ENCODE measurements at regions not wholly inside any gene's neighbourhood (a gene's known extent, or its start where the extent isn't known, plus 50 kb on each side); places are given as distances from the start of the nearest gene placed in this dataset.

DNA sequence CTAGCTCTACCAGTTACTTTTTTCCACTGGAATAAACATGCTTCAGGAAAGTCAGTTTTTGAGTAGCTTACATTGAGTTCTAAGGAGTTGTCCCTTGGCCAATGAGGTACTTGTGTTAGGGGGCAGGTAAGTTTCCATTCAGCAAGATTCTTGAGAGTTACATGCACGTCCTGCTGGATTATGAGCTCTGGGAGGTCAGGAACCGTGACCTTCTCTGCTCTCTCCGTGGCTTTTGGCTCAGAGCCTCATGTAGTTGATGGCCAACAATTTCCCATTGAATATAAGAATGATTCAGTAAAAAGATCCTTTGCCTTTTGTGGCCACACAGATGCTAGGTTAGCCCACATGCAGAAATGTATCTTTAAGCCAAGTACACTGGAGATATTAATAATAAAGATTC, 181.8 kb upstream of the RALGAPA2 start:
- Histone ChIP-seq H2BK5ac (ENCODE audit: low read depth, low read length, poor library complexity, severe bottlenecking) (no peak overlapping the region), H3K4me3 (ENCODE audit: insufficient read depth in 1 of 2, low read depth in 1 of 2, low read length in 2 of 2) (no peak overlapping the region), H2BK120ac (ENCODE audit: low read depth, low read length) (no peak overlapping the region), H3K4me2 (ENCODE audit: low read length, poor library complexity, severe bottlenecking) (no peak overlapping the region), H3K27me3 (ENCODE audit: control insufficient read depth in 1 of 2, insufficient read depth in 1 of 2, low read length in 2 of 2) (no peaks in the 10 kb centered on the region), H3K14ac (ENCODE audit: low read length in 2 of 2) (no peak overlapping the region), H3K79me1 (replicated peaks; ENCODE audit: low read length, poor library complexity, severe bottlenecking) (no peaks in the 10 kb centered on the region), H2AK5ac (ENCODE audit: low read length, severe bottlenecking) (no peak overlapping the region), H4K8ac (ENCODE audit: low read length) (no peak overlapping the region), H2BK15ac (ENCODE audit: low read depth, poor library complexity, severe bottlenecking) (no peak overlapping the region), H2BK12ac (ENCODE audit: low read length in 2 of 2) (no peak overlapping the region), H4K91ac (ENCODE audit: low read length) (no peak overlapping the region), H3K27ac (ENCODE audit: low read length, poor library complexity, severe bottlenecking) (no peak overlapping the region), H3K36me3 (ENCODE audit: control insufficient read depth in 1 of 2, insufficient read depth in 2 of 2, low read depth in 1 of 2, low read length in 2 of 2) (no peaks in the 10 kb centered on the region), H3K18ac (ENCODE audit: low read depth in 1 of 2, low read length in 2 of 2) (no peak overlapping the region), H3K4me1 (ENCODE audit: control insufficient read depth, insufficient read depth, low read depth, low read length) (no peaks in the 10 kb centered on the region), H3K23ac (ENCODE audit: low read length in 2 of 2) (no peak overlapping the region), H2AFZ (ENCODE audit: low read depth, low read length) (no peak overlapping the region), H3K4ac (ENCODE audit: low read depth in 1 of 2, low read length in 2 of 2) (no peak overlapping the region), H3K9me3 (ENCODE audit: control insufficient read depth, low read length) (no peaks in the 10 kb centered on the region), H3K9ac (ENCODE audit: low read length) (no peak overlapping the region)
- WGBS = 0% methylated on average over 1 of the region's 3 CpGs
- no peak for DNase-seq

GRCh38 chr20:20892328-20892727, 179.9 kb upstream of the RALGAPA2 start:
- H2AK5ac ChIP-seq (ENCODE audit: low read length, severe bottlenecking) = no peak overlapping the region
- H3K4me2 ChIP-seq (ENCODE audit: low read length, poor library complexity, severe bottlenecking) = no peak overlapping the region
- H2BK5ac ChIP-seq (ENCODE audit: low read depth, low read length, poor library complexity, severe bottlenecking) = no peak overlapping the region
- H3K36me3 ChIP-seq (ENCODE audit: control insufficient read depth in 1 of 2, insufficient read depth in 2 of 2, low read depth in 1 of 2, low read length in 2 of 2) = no peaks in the 10 kb centered on the region
- H4K8ac ChIP-seq (ENCODE audit: low read length) = no peak overlapping the region
- no peak overlapping the region for H3K27ac ChIP-seq (ENCODE audit: low read length, poor library complexity, severe bottlenecking)
- no peak overlapping the region for H2AFZ ChIP-seq (ENCODE audit: low read depth, low read length)
- H3K9ac ChIP-seq (ENCODE audit: low read length) = no peak overlapping the region
- H3K79me1 ChIP-seq (replicated peaks; ENCODE audit: low read length, poor library complexity, severe bottlenecking) = no peaks in the 10 kb centered on the region
- no peak overlapping the region for H4K91ac ChIP-seq (ENCODE audit: low read length)
- no peaks in the 10 kb centered on the region for H3K9me3 ChIP-seq (ENCODE audit: control insufficient read depth, low read length)
- H2BK12ac ChIP-seq (ENCODE audit: low read length in 2 of 2) = no peak overlapping the region
- DNase-seq = no peak
- H3K18ac ChIP-seq (ENCODE audit: low read depth in 1 of 2, low read length in 2 of 2) = no peak overlapping the region
- no peak overlapping the region for H3K4me3 ChIP-seq (ENCODE audit: insufficient read depth in 1 of 2, low read depth in 1 of 2, low read length in 2 of 2)
- no peak overlapping the region for H3K23ac ChIP-seq (ENCODE audit: low read length in 2 of 2)
- WGBS = 55% methylated on average over 4 of the region's 5 CpGs
- H2BK120ac ChIP-seq (ENCODE audit: low read depth, low read length) = no peak overlapping the region
- H3K4ac ChIP-seq (ENCODE audit: low read depth in 1 of 2, low read length in 2 of 2) = no peak overlapping the region
- H3K27me3 ChIP-seq (ENCODE audit: control insufficient read depth in 1 of 2, insufficient read depth in 1 of 2, low read length in 2 of 2) = no peaks in the 10 kb centered on the region
- no peak overlapping the region for H3K14ac ChIP-seq (ENCODE audit: low read length in 2 of 2)
- H2BK15ac ChIP-seq (ENCODE audit: low read depth, poor library complexity, severe bottlenecking) = no peak overlapping the region
- H3K4me1 ChIP-seq (ENCODE audit: control insufficient read depth, insufficient read depth, low read depth, low read length) = no peaks in the 10 kb centered on the region

- no peaks in the 10 kb centered on the region for H3K36me3 ChIP-seq (ENCODE audit: control insufficient read depth in 1 of 2, insufficient read depth in 2 of 2, low read depth in 1 of 2, low read length in 2 of 2)
- no peak overlapping the region for H3K9ac ChIP-seq (ENCODE audit: low read length)
- no peak overlapping the region for H3K4me2 ChIP-seq (ENCODE audit: low read length, poor library complexity, severe bottlenecking)
Observed at GRCh38 chr20:20890751-20891150, 178.3 kb upstream of the RALGAPA2 start.

GRCh38 chr20:20888936-20889335, 176.5 kb upstream of the RALGAPA2 start:
- H4K91ac ChIP-seq (ENCODE audit: low read length) = no peak overlapping the region
- no peak overlapping the region for H2BK15ac ChIP-seq (ENCODE audit: low read depth, poor library complexity, severe bottlenecking)
- H3K27ac ChIP-seq (ENCODE audit: low read length, poor library complexity, severe bottlenecking) = no peak overlapping the region
- no peaks in the 10 kb centered on the region for H3K27me3 ChIP-seq (ENCODE audit: control insufficient read depth in 1 of 2, insufficient read depth in 1 of 2, low read length in 2 of 2)
- no peak overlapping the region for H2BK5ac ChIP-seq (ENCODE audit: low read depth, low read length, poor library complexity, severe bottlenecking)
- H3K9ac ChIP-seq (ENCODE audit: low read length) = no peak overlapping the region
- H3K4ac ChIP-seq (ENCODE audit: low read depth in 1 of 2, low read length in 2 of 2) = no peak overlapping the region
- H4K8ac ChIP-seq (ENCODE audit: low read length) = no peak overlapping the region
- H3K36me3 ChIP-seq (ENCODE audit: control insufficient read depth in 1 of 2, insufficient read depth in 2 of 2, low read depth in 1 of 2, low read length in 2 of 2) = no peaks in the 10 kb centered on the region
- H3K4me3 ChIP-seq (ENCODE audit: insufficient read depth in 1 of 2, low read depth in 1 of 2, low read length in 2 of 2) = no peak overlapping the region
- 69% methylated on average over 8 of the region's 8 CpGs for WGBS
- no peak overlapping the region for H2AK5ac ChIP-seq (ENCODE audit: low read length, severe bottlenecking)
- H3K79me1 ChIP-seq (replicated peaks; ENCODE audit: low read length, poor library complexity, severe bottlenecking) = no peaks in the 10 kb centered on the region
- no peak overlapping the region for H3K18ac ChIP-seq (ENCODE audit: low read depth in 1 of 2, low read length in 2 of 2)
- H3K9me3 ChIP-seq (ENCODE audit: control insufficient read depth, low read length) = no peaks in the 10 kb centered on the region
- no peak for DNase-seq
- no peak overlapping the region for H3K4me2 ChIP-seq (ENCODE audit: low read length, poor library complexity, severe bottlenecking)
- H2BK120ac ChIP-seq (ENCODE audit: low read depth, low read length) = no peak overlapping the region
- no peak overlapping the region for H3K23ac ChIP-seq (ENCODE audit: low read length in 2 of 2)
- no peak overlapping the region for H3K14ac ChIP-seq (ENCODE audit: low read length in 2 of 2)
- no peaks in the 10 kb centered on the region for H3K4me1 ChIP-seq (ENCODE audit: control insufficient read depth, insufficient read depth, low read depth, low read length)
- no peak overlapping the region for H2BK12ac ChIP-seq (ENCODE audit: low read length in 2 of 2)
- no peak overlapping the region for H2AFZ ChIP-seq (ENCODE audit: low read depth, low read length)

More at GRCh38 chr20:20890751-20891150, 178.3 kb upstream of the RALGAPA2 start:
- Histone ChIP-seq H2BK5ac (ENCODE audit: low read depth, low read length, poor library complexity, severe bottlenecking) (no peak overlapping the region), H2BK120ac (ENCODE audit: low read depth, low read length) (no peak overlapping the region), H4K91ac (ENCODE audit: low read length) (no peak overlapping the region), H3K9me3 (ENCODE audit: control insufficient read depth, low read length) (no peaks in the 10 kb centered on the region), H2AFZ (ENCODE audit: low read depth, low read length) (no peak overlapping the region), H3K4me1 (ENCODE audit: control insufficient read depth, insufficient read depth, low read depth, low read length) (no peaks in the 10 kb centered on the region), H3K18ac (ENCODE audit: low read depth in 1 of 2, low read length in 2 of 2) (no peak overlapping the region), H3K4ac (ENCODE audit: low read depth in 1 of 2, low read length in 2 of 2) (no peak overlapping the region), H3K79me1 (replicated peaks; ENCODE audit: low read length, poor library complexity, severe bottlenecking) (no peaks in the 10 kb centered on the region), H3K27me3 (ENCODE audit: control insufficient read depth in 1 of 2, insufficient read depth in 1 of 2, low read length in 2 of 2) (no peaks in the 10 kb centered on the region), H3K27ac (ENCODE audit: low read length, poor library complexity, severe bottlenecking) (no peak overlapping the region), H2AK5ac (ENCODE audit: low read length, severe bottlenecking) (no peak overlapping the region), H3K4me3 (ENCODE audit: insufficient read depth in 1 of 2, low read depth in 1 of 2, low read length in 2 of 2) (no peak overlapping the region), H3K23ac (ENCODE audit: low read length in 2 of 2) (no peak overlapping the region), H4K8ac (ENCODE audit: low read length) (no peak overlapping the region), H2BK15ac (ENCODE audit: low read depth, poor library complexity, severe bottlenecking) (no peak overlapping the region), H3K14ac (ENCODE audit: low read length in 2 of 2) (no peak overlapping the region), H2BK12ac (ENCODE audit: low read length in 2 of 2) (no peak overlapping the region)
- WGBS = 93% methylated on average over 6 of the region's 6 CpGs
- DNase-seq = no peak

Data from mesenchymal stem cell (in vitro differentiated cells and primary cell).